A549 (cell line): ENCODE measurements at regions not wholly inside any gene's neighbourhood (a gene's known extent, or its start where the extent isn't known, plus 50 kb on each side); places are given as distances from the start of the nearest gene placed in this dataset.

Experiments used
- ATAC-seq, 2 experiments: fragments of 200-7000 bp in 1 of 2; fragments of >200 bp in 1 of 2; cut with Nextera tagmentation in 1 of 2; cut with Tn5 transposase in 1 of 2; 3 replicates each; pipeline versions ENCODE4 v1.8.0 to v1.9.1; 2018 to 2020; ENCODE audit warnings: mild to moderate bottlenecking in 1 of 2, moderate library complexity in 1 of 2
- CTCF ChIA-PET: fragments of 300-600 bp; sonication (Branson Sonifier 250); formaldehyde crosslinking; extraction: SDS; loops from one replicate; lab custom pipeline; 2021; ENCODE audit warnings: antibody characterized with exemption, inconsistent platforms; lab: Yijun Ruan, JAX
- POLR2A ChIA-PET: fragments of 350-600 bp; formaldehyde crosslinking; extraction: SDS; loops from one replicate; lab custom pipeline; 2021; ENCODE audit warnings: antibody characterized with exemption, inconsistent platforms; lab: Yijun Ruan, JAX
- DNase-seq, 2 experiments: peaks; one replicate each; pipeline versions ENCODE4 v3.0.0 to v3.0.0-alpha.2; 2011 to 2016; ENCODE audit warnings: low read depth in 1 of 2, low spot score in 1 of 2
- FAIRE-seq: peaks from 2 replicates; lab custom pipeline; 2011; peaks lifted over from hg19 to GRCh38; lab: Jason Lieb, UNC
- H3K27ac ChIP-seq, 2 experiments: fragments of >200 bp; sonication (Bioruptor Twin); formaldehyde crosslinking; 3 replicates each; pipeline ENCODE4 v1.5.1; 2016 to 2017
- H3K4me1 ChIP-seq: fragments of >200 bp; sonication (Bioruptor Twin); formaldehyde crosslinking; 3 replicates; pipeline ENCODE4 v1.6.1; 2016
- H3K4me2 ChIP-seq: fragments of >200 bp; sonication (Bioruptor Twin); formaldehyde crosslinking; 3 replicates; pipeline ENCODE4 v1.6.1; 2016
- H3K4me3 ChIP-seq: fragments of >200 bp; sonication (Bioruptor Twin); formaldehyde crosslinking; 3 replicates; pipeline ENCODE4 v1.5.1; 2016
- H3K9me3 ChIP-seq: fragments of >200 bp; sonication (Bioruptor Twin); formaldehyde crosslinking; 3 replicates; pipeline ENCODE4 v1.6.1; 2016
- CBX8 ChIP-seq: fragments of 200-600 bp; sonication (generic); IDR thresholded peaks from 2 replicates; pipeline ENCODE4 v1.6.1; 2016
- NPAS2 ChIP-seq: fragments of 250-450 bp; sonication (Bioruptor Pico); IDR thresholded peaks from 2 replicates; pipeline ENCODE4 v1.8.0; 2022; ENCODE audit warnings: mild to moderate bottlenecking, moderate library complexity, borderline replicate concordance
- PHF8 ChIP-seq: fragments of 200-600 bp; sonication (generic); IDR thresholded peaks from 2 replicates; pipeline ENCODE4 v1.6.1; 2016; ENCODE audit warnings: low read depth, mild to moderate bottlenecking, antibody characterized with exemption, moderate library complexity, borderline replicate concordance
- POLR2A ChIP-seq: IDR thresholded peaks from 2 replicates; pipeline ENCODE4 v1.6.1; 2012; ENCODE audit warnings: mild to moderate bottlenecking, low read length
- RARB ChIP-seq: fragments of 250-450 bp; sonication (Bioruptor Pico); IDR thresholded peaks from 2 replicates; pipeline ENCODE4 v1.8.0; 2021; ENCODE audit warnings: mild to moderate bottlenecking, moderate library complexity
- RNF2 ChIP-seq: fragments of 200-600 bp; sonication (generic); IDR thresholded peaks from 2 replicates; pipeline ENCODE4 v1.6.1; 2016; ENCODE audit warnings: low read depth, mild to moderate bottlenecking, antibody characterized with exemption, moderate library complexity, borderline replicate concordance
- TP53 ChIP-seq: fragments of 250-450 bp; sonication (Bioruptor Pico); IDR thresholded peaks from 2 replicates; pipeline ENCODE4 v1.5.0; 2021; ENCODE audit warnings: mild to moderate bottlenecking, moderate library complexity
- ZC3H11A ChIP-seq: fragments of 450-650 bp; IDR thresholded peaks from 2 replicates; pipeline ENCODE4 v1.6.1; 2014; ENCODE audit warnings: antibody characterized with exemption, mild to moderate bottlenecking
- ZNF302 ChIP-seq: fragments of 250-450 bp; sonication (Bioruptor Pico); IDR thresholded peaks from 2 replicates; pipeline ENCODE4 v1.9.0; 2021; ENCODE audit warnings: inconsistent platforms, mild to moderate bottlenecking, moderate library complexity
- WGBS: methylation state at CpG from one replicate; pipeline ENCODE4 v1.1.6; 2017; ENCODE audit errors: missing lambda C conversion rate; 5-methylcytosine and 5-hydroxymethylcytosine counted together
- TF ChIP-seq, protein P1 (sequence below): fragments of 450-650 bp; IDR thresholded peaks from 2 replicates; pipeline ENCODE4 v1.6.1; 2014; ENCODE audit warnings: antibody characterized with exemption
- TF ChIP-seq, protein P2 (sequence below): fragments of >200 bp; sonication (Bioruptor Twin); formaldehyde crosslinking; IDR thresholded peaks from 3 replicates; pipeline ENCODE4 v1.5.1; 2016
- TF ChIP-seq, protein P3 (sequence below): fragments of >200 bp; sonication (Bioruptor Twin); formaldehyde crosslinking; IDR thresholded peaks from 2 replicates; pipeline ENCODE4 v1.6.1; 2016
- TF ChIP-seq, protein P4 (sequence below): fragments of 150-350 bp; IDR thresholded peaks from 2 replicates; pipeline ENCODE4 v1.6.1; 2014; ENCODE audit warnings: low read depth, mild to moderate bottlenecking, low read length
- TF ChIP-seq, protein P5 (sequence below): fragments of >200 bp; sonication (Bioruptor Twin); formaldehyde crosslinking; IDR thresholded peaks from 3 replicates; pipeline ENCODE4 v1.6.1; 2016

DNA sequence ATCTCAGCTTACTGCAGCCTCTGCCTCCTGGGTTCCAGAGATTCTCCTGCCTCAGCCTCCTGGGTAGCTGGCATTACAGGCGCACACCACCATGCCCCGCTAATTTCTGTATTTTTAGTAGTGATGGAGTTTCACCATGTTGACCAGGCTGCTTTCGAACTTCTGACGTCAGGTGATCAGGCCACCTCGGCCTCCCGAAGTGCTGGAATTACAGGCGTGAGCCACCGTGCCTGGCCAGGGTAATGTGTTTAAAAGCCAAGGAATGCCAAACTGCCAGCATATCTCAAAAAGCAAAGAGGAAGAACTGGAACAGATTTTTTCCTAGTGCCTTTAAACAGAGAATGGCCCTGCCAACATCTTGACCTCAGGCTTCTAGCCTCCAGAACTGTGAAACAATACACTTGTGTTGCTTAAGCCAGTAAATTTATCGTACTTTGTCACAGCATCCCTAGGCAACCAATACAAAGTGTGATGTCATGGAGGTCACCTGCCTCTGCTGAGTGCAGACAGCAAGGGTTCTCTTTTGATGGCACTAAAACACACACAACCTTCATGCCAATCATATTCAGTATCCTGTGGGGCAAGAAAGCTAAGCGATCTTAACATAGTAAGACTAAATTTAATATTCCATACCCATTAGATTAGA, 858.3 kb upstream of the TMPRSS15 start:
- Histone ChIP-seq H3K4me2 (no peak overlapping the region), H3K9me3 (no peaks in the 10 kb centered on the region), H3K4me3 (no peak overlapping the region), H3K27ac (no peak overlapping the region), H3K4me1 (no peaks in the 10 kb centered on the region)
- WGBS, result 9% methylated on average over 4 of the region's 10 CpGs
- POLR2A ChIA-PET, result no interaction called here
- FAIRE-seq (no peak), ATAC-seq (no peak), DNase-seq (no peak)
- TF ChIP-seq ZC3H11A, result no peak
- no peak for TF ChIP-seq RNF2
- CTCF ChIA-PET, result no interaction called here

DNA sequence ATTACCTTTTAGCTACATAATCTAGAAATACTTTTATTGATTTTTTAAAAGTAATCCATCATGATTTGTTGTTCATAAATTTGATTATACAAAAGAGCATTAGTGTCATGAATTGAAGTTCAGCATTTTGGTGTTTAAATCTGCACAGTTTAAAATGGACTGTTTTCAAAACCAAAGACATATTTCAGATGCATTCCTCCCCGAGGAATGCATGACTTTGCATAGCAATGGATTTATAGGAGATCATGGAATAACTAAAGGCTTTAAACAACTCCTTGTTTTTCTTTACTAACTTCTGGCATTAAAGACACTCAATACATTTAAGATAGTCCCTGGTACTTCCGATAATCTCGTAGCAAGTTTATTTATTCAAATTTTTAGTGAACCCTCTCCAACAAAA, 863.1 kb upstream of the TMPRSS15 start:
- CTCF ChIA-PET, result no interaction called here

DNA sequence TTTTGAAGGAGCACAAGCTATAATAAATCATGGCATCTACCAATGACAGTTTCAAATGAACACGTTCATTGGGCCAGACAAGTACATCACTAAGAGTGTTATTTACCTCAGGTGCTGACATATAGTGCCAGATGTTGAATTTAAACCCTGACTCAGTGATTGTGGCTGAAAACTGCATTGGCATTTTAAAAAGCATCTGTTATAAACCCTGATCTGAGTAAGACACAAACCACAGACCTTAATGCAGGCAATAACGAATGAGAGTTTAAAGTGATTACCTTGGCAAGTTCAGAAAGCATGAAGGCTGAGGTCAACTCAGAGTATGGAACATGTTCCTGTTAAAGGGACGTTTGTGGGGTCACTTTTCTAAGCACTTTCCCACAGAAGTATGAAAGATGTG, 865.1 kb upstream of the TMPRSS15 start:
- CTCF ChIA-PET, result no interaction called here
- POLR2A ChIA-PET, result no interaction called here
- TF ChIP-seq, protein P1, sequence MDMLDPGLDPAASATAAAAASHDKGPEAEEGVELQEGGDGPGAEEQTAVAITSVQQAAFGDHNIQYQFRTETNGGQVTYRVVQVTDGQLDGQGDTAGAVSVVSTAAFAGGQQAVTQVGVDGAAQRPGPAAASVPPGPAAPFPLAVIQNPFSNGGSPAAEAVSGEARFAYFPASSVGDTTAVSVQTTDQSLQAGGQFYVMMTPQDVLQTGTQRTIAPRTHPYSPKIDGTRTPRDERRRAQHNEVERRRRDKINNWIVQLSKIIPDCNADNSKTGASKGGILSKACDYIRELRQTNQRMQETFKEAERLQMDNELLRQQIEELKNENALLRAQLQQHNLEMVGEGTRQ, result no peak
- TF ChIP-seq POLR2A, result no peak
- TF ChIP-seq, protein P2, sequence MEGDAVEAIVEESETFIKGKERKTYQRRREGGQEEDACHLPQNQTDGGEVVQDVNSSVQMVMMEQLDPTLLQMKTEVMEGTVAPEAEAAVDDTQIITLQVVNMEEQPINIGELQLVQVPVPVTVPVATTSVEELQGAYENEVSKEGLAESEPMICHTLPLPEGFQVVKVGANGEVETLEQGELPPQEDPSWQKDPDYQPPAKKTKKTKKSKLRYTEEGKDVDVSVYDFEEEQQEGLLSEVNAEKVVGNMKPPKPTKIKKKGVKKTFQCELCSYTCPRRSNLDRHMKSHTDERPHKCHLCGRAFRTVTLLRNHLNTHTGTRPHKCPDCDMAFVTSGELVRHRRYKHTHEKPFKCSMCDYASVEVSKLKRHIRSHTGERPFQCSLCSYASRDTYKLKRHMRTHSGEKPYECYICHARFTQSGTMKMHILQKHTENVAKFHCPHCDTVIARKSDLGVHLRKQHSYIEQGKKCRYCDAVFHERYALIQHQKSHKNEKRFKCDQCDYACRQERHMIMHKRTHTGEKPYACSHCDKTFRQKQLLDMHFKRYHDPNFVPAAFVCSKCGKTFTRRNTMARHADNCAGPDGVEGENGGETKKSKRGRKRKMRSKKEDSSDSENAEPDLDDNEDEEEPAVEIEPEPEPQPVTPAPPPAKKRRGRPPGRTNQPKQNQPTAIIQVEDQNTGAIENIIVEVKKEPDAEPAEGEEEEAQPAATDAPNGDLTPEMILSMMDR, result no peak
- TF ChIP-seq, protein P3, sequence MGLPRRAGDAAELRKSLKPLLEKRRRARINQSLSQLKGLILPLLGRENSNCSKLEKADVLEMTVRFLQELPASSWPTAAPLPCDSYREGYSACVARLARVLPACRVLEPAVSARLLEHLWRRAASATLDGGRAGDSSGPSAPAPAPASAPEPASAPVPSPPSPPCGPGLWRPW, result no peak
- TF ChIP-seq, protein P4, sequence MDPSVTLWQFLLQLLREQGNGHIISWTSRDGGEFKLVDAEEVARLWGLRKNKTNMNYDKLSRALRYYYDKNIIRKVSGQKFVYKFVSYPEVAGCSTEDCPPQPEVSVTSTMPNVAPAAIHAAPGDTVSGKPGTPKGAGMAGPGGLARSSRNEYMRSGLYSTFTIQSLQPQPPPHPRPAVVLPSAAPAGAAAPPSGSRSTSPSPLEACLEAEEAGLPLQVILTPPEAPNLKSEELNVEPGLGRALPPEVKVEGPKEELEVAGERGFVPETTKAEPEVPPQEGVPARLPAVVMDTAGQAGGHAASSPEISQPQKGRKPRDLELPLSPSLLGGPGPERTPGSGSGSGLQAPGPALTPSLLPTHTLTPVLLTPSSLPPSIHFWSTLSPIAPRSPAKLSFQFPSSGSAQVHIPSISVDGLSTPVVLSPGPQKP, result no peak
- no peak for TF ChIP-seq TP53
- TF ChIP-seq NPAS2 (CRISPR knock-in tag), result no peak
- TF ChIP-seq RNF2, result no peak
- TF ChIP-seq ZNF302 (CRISPR knock-in tag), result no peak
- no peak for TF ChIP-seq RARB (CRISPR knock-in tag)
- TF ChIP-seq, protein P5, sequence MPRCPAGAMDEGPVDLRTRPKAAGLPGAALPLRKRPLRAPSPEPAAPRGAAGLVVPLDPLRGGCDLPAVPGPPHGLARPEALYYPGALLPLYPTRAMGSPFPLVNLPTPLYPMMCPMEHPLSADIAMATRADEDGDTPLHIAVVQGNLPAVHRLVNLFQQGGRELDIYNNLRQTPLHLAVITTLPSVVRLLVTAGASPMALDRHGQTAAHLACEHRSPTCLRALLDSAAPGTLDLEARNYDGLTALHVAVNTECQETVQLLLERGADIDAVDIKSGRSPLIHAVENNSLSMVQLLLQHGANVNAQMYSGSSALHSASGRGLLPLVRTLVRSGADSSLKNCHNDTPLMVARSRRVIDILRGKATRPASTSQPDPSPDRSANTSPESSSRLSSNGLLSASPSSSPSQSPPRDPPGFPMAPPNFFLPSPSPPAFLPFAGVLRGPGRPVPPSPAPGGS, result no peak
- TF ChIP-seq CBX8, result no peak
- Histone ChIP-seq H3K4me2 (no peak overlapping the region), H3K4me3 (no peak overlapping the region), H3K27ac (no peak overlapping the region), H3K9me3 (no peaks in the 10 kb centered on the region), H3K4me1 (no peaks in the 10 kb centered on the region)
- WGBS, result 0% methylated on average over 3 of the region's 3 CpGs
- DNase-seq (no peak), FAIRE-seq (no peak), ATAC-seq (no peak)

More for the DNA sequence above, 863.1 kb upstream of the TMPRSS15 start:
- ATAC-seq, result no peak
- DNase-seq, result no peak
- Histone ChIP-seq H3K4me1 (no peaks in the 10 kb centered on the region), H3K4me3 (no peak overlapping the region), H3K9me3 (no peaks in the 10 kb centered on the region), H3K4me2 (no peak overlapping the region), H3K27ac (no peak overlapping the region)
- no peak for TF ChIP-seq PHF8
- POLR2A ChIA-PET, result no interaction called here
- WGBS, result 19% methylated on average over 3 of the region's 3 CpGs
- FAIRE-seq, result no peak
